Calu3 (cell line): ENCODE measurements at regions not wholly inside any gene's neighbourhood (a gene's known extent, or its start where the extent isn't known, plus 50 kb on each side); places are given as distances from the start of the nearest gene placed in this dataset.

Experiments used
- BruUV-seq: library from RNA; stranded (reverse); fragments of 400-500 nt; replicated peaks from 2 replicates; lab custom pipeline; 2021; lab: Mats Ljungman, UMichigan
- CTCF ChIA-PET: fragments of 300-600 bp; sonication (Branson Sonifier 250); formaldehyde crosslinking; loops from one replicate; lab custom pipeline; 2022; ENCODE audit warnings: antibody characterized with exemption; lab: Charles Lee
- DNase-seq: peaks from one replicate; pipeline ENCODE4 v3.0.0; 2022
- H3K27ac Mint-ChIP-seq: one replicate; pipeline ENCODE4 v1.8.0; 2022; ENCODE audit warnings: mixed read lengths; ENCODE audit not compliant: unreplicated experiment
- H3K27me3 Mint-ChIP-seq: one replicate; pipeline ENCODE4 v1.8.0; 2022; ENCODE audit warnings: mixed read lengths; ENCODE audit not compliant: unreplicated experiment
- H3K36me3 Mint-ChIP-seq: one replicate; pipeline ENCODE4 v1.8.0; 2022; ENCODE audit warnings: mild to moderate bottlenecking, moderate library complexity, mixed read lengths; ENCODE audit not compliant: insufficient read depth, unreplicated experiment
- H3K4me1 Mint-ChIP-seq: one replicate; pipeline ENCODE4 v1.8.0; 2022; ENCODE audit warnings: mild to moderate bottlenecking, low read depth, mixed read lengths; ENCODE audit not compliant: unreplicated experiment
- H3K4me3 Mint-ChIP-seq: one replicate; pipeline ENCODE4 v1.8.0; 2022; ENCODE audit warnings: mild to moderate bottlenecking, low read depth, moderate library complexity, mixed read lengths; ENCODE audit not compliant: unreplicated experiment
- H3K9me3 Mint-ChIP-seq: one replicate; pipeline ENCODE4 v1.8.0; 2022; ENCODE audit warnings: low read depth, mixed read lengths; ENCODE audit not compliant: unreplicated experiment
- CTCF ChIP-seq: fragments of 200-600 bp; IDR thresholded peaks from one replicate; pipeline ENCODE4 v1.8.0; 2022; ENCODE audit warnings: antibody characterized with exemption; ENCODE audit not compliant: unreplicated experiment
- intact Hi-C: fragments of 100-400 bp; cut with micrococcal nuclease; formaldehyde crosslinking; loops from one replicate; pipeline ENCODE4 v1.10.0; 2022; ENCODE audit not compliant: unreplicated experiment

DNA sequence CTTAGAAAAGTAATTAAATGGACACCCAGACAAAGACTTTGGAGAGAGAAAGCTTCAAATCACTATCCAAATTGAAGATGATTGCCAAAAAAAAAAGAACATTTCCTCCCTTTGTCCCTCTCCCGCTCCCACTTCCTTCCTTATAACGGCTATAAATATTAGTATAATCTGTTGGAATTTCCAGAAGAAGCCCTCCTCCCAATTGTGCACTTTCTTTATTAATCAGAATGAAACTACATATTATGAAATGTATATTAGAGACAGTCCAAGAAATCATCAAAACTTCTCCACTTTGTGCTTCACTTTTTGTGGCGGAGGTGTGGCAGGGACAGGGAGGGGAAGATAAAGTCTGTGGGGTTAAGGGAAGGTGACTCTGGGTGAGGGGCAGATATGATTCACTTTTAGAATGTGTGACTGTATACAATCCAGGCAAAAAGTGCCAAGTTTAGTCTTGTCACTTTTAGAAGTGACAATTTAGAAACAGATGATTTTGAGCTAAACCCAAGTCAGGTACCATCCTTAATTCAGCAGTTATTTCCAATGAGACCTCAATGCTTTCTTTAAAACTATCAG is 195.0 kb upstream of the MARCKS start:
- intact Hi-C loops, result no loop called here
- no peak for DNase-seq
- no peaks in the 10 kb centered on the region for H3K27me3 Mint-ChIP-seq
- no peak for TF ChIP-seq CTCF
- H3K4me3 Mint-ChIP-seq, result no peak overlapping the region
- BruUV-seq, result no TSS peak
- H3K36me3 Mint-ChIP-seq, result no peaks in the 10 kb centered on the region
- CTCF ChIA-PET, result no interaction called here
- H3K9me3 Mint-ChIP-seq, result no peaks in the 10 kb centered on the region
- H3K4me1 Mint-ChIP-seq, result no peaks in the 10 kb centered on the region
- H3K27ac Mint-ChIP-seq, result no peak overlapping the region

DNA sequence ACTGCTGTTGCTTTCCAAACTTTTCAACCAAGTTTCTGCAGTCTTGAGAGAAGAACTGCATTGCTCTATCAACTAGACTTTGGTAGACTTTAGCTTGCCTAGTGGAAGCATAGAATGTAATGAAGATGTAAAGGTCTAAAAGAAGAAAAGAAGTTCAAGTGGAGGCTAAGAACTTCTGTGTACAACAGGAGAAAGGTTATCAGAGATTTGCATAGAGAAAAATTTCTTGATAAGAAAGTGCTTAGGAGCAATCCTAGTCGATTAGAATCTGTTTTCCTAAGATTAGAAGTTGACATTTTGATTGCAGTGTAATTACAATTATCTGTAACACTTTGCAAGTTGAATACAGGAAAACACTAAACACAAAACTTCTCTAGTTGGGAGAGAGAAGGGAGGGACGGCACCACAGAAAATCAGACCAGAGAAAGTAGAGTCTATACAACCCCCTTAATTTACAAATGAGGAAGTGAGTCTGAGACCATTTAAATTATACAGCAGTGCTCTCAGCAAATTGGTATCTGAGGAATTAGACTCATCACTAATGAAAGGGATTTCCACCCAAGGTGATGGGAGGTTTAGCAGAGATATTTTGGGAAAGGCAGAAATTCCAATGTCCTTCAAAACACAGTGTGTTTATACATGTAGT is 194.3 kb upstream of the MARCKS start:
- TF ChIP-seq CTCF, result no peak
- no peaks in the 10 kb centered on the region for H3K27me3 Mint-ChIP-seq
- H3K4me1 Mint-ChIP-seq, result no peaks in the 10 kb centered on the region
- intact Hi-C loops, result no loop called here
- CTCF ChIA-PET, result no interaction called here
- DNase-seq, result no peak
- H3K36me3 Mint-ChIP-seq, result no peaks in the 10 kb centered on the region
- no peak overlapping the region for H3K27ac Mint-ChIP-seq
- H3K4me3 Mint-ChIP-seq, result no peak overlapping the region
- H3K9me3 Mint-ChIP-seq, result no peaks in the 10 kb centered on the region
- no TSS peak for BruUV-seq

- no peak for TF ChIP-seq CTCF
- Mint-ChIP-seq H3K27ac (no peak overlapping the region), H3K4me1 (no peaks in the 10 kb centered on the region), H3K4me3 (no peak overlapping the region), H3K36me3 (no peaks in the 10 kb centered on the region), H3K27me3 (no peaks in the 10 kb centered on the region), H3K9me3 (no peaks in the 10 kb centered on the region)
- no peak for DNase-seq
- CTCF ChIA-PET, result no interaction called here
- no TSS peak for BruUV-seq
- intact Hi-C loops, result no loop called here
These were observed 192.2 kb upstream of the MARCKS start for GRCh38 chr6:113664909-113665308.

DNA sequence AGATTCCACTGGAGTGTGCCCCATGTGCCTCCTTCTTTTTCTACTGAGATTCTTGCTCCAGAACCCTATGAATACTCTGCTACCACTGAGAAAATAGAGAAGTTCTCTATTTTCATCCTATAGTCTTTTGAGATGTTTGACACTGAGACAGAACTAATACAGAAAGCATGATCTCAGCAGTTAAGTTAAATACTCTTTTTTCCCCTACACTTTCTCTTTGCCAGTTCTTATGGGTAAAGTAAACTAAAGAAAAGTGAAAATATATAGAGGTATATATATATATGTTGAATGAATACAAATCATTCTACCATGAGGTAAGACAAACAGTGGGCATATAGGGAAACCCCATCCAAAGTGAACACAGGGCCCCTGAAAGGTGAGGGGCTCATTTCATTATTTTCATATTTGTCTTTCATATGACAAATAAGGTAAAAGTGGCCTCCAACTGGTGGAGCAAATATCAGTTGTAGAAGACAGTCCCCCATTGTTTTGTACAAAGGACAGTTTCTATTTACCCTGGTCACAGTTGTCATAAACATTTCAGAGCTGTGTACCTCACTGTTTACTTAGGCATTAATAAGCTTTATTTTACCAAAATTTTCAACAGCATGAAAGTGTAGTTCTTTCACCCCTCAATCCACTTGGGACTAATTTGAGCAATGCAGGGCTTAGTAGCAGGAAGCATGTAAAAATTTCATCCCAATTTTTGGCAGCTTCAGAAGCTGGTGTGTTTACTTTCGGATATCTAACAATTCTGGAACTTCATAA is 188.3 kb upstream of the MARCKS start:
- TF ChIP-seq CTCF, result no peak
- Mint-ChIP-seq H3K9me3 (no peaks in the 10 kb centered on the region), H3K4me3 (no peak overlapping the region), H3K4me1 (no peaks in the 10 kb centered on the region), H3K36me3 (no peaks in the 10 kb centered on the region), H3K27ac (no peak overlapping the region), H3K27me3 (no peaks in the 10 kb centered on the region)
- no peak for DNase-seq
- no TSS peak for BruUV-seq
- CTCF ChIA-PET, result interaction anchor here (0.5 to 0.7 kb wide), 2 partner anchors 55 to 118 kb away, joined by 3 to 5 read pairs; no protein-coding TSS in a partner anchor
- intact Hi-C loops, result no loop called here
